ENCODE measurements at regions not wholly inside any gene's neighbourhood (a gene's known extent, or its start where the extent isn't known, plus 50 kb on each side); places are given as distances from the start of the nearest gene placed in this dataset.
"Not testable (repeated sequence)": the region's sequence is repeated elsewhere in the genome, so short reads cannot be mapped to it uniquely, and the experiment has no call there.

DNA sequence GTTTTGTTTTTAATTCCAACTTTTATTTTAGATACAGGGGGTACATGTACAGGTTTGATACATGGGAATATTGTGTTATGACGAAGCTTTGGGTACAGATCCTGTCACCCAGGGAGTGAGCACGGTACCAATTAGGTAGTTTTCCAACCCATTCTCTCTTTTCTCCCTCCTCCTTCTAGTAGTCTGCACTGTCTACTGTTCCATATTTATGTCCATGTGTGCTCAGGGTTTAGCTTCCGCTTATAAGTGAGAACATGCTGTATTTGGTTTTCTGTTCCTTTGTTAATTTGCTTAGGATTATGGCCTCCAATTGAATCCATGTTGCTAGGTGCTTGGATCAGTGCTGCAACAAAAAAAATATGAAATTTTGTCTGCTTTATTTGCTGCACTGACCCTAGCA, 659.3 kb upstream of the TMEFF2 start:
- DNase-seq (ENCODE audit: low spot score), result no peak

DNA sequence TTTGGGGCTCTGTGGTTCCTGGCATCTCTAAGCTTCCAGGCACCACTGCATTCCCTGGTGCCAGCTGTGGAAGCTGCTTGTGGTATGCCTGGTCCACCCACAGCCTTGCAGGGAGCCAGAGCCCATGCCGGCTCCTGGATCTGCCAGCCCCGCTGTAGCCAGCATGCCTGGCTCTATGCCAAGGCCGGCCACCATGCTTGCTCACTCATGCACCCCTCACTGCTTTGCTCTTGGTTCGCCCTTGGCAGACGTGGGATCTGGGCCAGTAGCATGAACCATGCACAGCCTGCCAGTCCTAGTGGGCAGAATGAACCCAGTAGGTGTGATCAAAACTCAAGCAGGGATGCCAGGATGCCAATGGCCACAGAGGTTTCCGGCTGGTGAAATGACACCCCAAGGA, 634.2 kb upstream of the TMEFF2 start:
- DNase-seq (ENCODE audit: low spot score), result no peak

DNA sequence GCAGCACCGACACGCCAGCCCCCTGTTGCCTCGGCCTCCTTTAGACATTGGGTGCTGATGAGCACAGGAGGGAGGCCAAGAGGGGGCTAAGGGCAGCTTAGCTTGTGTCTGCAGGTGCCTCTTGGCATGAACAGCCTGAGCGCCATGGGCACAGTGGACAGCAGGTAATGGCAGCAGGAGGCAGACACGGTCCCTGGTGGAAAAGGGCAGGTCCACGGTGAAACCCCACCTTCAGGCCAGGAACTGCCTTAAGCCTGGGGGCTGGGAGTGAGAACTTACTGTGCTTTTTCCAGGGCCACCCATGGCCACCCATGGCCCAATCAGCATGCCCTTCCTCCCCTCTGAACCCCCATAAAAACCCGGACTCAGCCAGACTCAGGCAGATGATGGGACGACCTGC, 633.4 kb upstream of the TMEFF2 start:
- no peak for DNase-seq (ENCODE audit: low spot score)

DNA sequence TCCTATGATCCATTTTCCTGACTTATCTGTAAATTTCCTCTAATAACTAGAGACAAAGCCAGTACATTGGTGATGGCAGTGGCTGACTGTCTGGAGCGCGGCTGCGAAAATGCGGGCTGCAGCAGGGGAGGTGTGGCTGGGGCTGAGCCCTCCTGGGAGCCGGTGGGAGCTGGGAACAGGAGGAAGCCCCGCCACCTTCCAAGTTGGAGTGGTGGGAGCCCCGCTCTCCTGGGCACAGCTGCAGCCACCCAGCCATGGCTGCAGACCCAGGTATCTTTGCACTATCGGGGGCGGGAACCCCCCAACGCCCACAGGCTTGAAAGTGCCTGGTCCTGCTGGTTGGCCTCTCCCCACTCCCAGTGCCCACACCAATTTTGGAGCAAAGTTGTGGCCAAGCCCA, 633.0 kb upstream of the TMEFF2 start:
- DNase-seq (ENCODE audit: low spot score), result no peak

DNA sequence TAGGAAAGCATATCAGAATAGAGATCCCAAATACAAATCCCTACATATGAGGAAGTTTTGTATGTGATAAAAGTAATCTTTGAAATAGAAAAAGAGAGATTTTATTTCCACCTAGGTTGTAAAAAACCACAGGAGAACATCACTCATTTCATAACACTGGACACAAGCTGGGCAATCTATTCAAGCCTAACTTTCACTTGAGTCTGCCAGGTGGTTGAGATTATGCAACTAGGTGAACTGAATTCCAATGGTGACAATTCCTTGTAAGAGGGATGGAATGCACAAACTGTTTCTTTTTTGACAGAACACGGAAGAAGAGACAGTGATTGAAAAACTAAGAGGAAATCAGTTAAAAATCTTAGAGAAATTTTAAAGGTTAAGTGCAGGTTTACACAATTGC, 619.6 kb upstream of the TMEFF2 start:
- DNase-seq (ENCODE audit: low spot score), result no peak

DNA sequence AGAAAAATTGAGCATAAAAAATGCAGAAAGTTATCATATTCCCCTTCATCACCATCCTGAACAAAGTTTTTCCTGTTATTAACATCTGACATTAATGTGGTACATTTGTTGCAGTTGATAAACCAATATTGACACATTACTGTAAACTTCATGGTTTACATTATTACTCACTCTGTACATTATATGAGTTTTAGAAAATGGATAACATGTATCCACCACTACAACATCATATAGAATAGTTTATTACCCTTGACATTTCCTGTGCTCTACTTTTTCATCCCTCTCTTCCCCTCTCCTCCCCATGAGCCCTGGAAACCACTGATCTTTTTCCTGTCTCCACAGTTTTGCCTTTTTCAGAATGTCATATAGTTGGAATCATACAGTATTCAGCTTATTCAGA, 618.6 kb upstream of the TMEFF2 start:
- DNase-seq (ENCODE audit: low spot score), result no peak

DNA sequence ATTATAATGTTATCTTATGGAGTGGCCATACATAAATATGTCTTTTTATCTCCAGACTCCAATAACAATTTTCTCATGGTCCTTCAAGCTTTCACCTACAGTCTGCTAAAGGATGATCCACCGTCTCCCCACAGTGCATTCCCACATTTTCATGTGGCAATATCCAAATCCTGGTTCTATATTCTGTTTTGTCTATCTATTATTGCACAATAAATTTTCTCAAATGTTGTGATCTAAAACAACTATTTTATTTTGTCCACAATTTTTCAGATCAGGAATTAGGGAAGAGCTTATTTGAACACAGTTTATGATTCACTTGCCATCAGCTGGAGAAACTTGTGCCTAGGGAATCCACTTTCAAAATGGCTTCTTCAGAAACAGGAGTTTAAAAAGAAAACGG, 614.4 kb upstream of the TMEFF2 start:
- no peak for DNase-seq (ENCODE audit: low spot score)

DNA sequence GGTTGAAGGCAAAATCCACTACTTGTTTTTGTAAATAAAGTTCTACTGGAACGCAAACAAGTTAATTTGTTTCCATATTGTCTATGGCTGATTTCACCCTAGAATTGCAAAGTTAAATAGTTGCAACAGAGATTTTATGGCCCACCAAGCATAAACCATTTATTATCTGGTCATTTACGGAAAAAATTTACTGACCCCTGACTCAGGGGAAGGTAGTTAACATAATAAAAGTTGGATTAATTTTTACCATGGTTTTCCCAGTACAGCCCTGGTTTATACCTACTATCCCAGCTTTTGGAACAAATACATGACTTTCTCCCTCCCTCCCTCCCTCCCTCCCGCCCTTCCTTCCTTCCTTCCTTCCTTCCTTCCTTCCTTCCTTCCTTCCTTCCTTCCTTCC, 588.9 kb upstream of the TMEFF2 start:
- DNase-seq (ENCODE audit: low spot score), result no peak

DNA sequence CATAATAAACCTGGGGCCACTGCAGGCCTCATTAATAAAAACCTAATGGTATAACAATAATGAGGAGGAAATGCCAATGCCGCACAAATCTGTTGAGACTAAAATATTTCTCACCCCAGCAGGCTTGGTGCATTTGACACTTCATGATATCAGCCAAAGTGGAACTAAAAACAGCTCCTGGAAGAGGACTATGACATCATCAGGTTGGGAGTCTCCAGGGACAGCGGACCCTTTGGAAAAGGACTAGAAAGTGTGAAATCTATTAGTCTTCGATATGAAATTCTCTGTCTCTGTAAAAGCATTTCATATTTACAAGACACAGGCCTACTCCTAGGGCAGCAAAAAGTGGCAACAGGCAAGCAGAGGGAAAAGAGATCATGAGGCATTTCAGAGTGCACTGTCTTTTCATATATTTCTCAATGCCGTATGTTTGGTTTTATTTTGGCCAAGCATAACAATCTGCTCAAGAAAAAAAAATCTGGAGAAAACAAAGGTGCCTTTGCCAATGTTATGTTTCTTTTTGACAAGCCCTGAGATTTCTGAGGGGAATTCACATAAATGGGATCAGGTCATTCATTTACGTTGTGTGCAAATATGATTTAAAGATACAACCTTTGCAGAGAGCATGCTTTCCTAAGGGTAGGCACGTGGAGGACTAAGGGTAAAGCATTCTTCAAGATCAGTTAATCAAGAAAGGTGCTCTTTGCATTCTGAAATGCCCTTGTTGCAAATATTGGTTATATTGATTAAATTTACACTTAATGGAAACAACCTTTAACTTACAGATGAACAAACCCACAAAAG, 580.9 kb upstream of the TMEFF2 start:
- DNase-seq (ENCODE audit: low spot score), result no peak

DNA sequence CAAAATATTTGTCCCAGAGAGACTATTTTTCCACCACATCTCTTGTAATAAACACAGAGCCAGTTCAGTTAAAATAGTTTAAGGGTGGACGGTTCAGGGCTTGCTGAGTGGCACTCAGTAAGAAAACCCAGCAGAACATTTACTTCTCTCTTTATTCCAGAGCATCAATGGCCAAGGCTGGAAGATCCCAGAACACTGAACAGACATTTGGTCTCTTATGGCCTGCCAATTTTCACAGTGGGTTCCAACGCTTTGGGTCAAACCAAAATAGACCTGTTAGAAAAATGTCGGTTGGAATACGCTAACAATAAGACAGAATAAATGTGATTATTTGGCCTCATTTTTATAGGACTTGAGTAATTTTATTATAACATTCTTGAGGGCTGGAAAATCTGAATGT, 580.3 kb upstream of the TMEFF2 start:
- DNase-seq (ENCODE audit: low spot score), result no peak

DNA sequence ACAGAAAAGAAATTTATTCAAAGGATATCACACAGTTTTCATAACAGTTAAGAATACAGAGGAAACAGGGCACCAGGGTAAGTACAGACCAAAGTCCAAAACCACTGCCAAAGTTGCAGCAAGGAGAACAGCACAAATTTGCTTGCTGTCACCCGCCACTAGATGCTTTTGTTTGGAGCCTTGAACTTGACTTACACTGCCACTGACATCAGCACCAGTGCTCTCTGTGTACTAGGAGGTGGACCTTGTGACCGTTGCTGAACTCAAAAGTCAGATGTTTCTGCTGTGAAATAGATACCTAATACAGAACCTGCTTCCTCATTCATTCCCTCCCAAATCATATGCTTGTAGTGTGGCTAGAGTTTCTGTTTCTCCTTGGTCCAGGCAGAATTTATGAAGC, 578.3 kb upstream of the TMEFF2 start:
- no peak for DNase-seq (ENCODE audit: low spot score)

DNA sequence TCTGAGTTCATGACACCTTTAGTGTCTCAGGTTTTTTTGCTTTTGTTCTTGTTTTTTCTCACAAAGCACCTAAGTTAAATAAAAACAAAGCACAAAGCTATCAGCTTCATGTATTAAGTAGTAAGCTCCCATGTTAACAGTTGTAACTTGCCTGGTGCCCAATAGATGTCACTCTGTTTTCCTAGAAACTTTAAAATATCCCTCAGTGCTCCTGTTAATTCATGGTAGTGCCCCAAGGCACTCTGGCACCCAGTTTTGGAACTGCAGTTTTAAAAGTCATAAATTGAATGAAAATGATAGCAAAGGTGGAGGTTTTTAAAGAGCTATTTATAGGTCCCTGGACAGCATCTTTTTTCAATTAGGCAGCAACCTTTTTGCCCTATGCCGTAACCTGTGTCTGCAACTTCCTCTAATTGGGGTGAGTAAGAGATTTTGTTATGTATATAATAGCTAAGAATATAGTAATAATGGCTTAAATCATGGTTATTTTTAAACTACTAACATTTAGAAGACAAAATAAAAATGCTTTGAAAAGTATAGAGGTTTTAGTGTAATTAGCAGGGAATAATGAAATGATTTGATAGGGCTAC, 555.0 kb upstream of the TMEFF2 start:
- peak; percentile 51 for DNase-seq (ENCODE audit: low spot score)

DNA sequence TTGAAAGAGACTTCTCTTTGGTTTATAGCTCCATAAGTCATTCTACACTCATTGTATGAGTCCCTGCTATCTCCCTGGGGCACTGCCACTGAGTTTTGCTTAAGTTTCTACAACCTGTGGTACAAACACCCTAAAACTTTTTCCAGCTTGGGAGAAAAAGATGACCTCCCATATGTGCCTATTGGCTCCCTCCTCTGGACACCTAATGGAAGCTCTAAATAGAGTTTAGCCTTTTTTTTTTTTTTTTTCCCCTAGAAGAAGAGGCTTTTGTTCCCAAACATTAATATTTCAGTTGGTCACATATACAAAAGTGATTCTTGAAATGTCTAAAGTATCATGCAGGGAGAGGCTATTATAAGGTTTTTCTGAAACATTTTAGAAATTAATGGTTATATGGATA, 547.2 kb upstream of the TMEFF2 start:
- DNase-seq (ENCODE audit: low spot score), result peak; percentile 27

DNA sequence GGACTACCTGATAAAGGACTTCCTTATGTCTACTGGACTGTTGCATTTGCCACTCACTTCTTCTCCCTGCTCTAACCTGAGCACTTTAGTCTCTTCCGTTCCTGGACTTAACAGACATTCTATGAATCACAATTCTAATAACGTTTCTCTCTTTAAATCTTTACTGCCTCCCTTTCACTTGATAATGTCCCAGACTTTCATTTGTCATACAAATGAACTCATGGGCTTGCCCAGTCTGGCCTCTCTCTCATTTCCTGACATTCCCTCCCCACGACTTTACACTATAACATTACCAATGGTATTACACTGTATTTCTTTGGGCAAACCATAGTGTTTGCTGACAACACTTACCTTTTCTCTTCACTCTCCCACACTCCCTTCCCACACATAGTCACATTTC, 540.7 kb upstream of the TMEFF2 start:
- no peak for DNase-seq (ENCODE audit: low spot score)

DNA sequence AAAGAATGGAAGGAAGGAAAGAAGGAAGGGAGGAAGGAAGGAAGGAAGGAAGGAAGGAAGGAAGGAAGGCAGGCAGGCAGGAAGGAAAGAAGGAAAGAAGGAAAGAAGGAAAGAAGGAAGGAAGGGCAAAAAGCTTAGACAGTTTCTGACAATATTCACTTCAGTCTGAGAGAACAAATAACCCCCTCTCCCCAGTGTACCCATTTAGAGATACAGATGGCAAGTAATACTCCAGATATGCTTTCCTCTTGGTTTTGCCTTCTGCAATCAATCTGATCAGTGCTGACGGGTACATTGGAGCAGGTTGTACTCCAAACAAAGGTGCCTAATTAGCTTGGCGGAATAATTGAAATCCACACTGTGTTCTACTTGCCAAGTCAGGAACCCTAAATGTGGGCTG, 534.6 kb upstream of the TMEFF2 start:
- no peak for DNase-seq (ENCODE audit: low spot score)

DNA sequence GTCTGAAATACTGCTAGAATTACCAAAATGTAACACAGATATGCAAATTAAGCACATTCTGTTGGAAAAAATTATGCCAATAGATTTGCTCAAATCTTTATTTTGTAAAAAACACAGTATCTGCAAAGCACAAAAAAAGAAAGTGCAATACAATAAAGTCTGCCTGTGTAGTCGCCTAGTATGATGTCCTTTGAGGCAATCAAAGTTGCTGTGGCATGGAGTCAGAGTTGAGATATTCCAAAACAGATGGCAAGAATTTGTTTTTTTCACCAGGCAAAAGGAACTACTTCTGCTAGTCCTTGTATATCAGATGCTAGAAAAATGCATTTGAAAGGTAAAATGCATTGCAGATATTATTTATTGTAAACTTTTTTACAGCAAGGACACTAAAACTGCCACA, 531.3 kb upstream of the TMEFF2 start:
- DNase-seq (ENCODE audit: low spot score), result no peak

DNA sequence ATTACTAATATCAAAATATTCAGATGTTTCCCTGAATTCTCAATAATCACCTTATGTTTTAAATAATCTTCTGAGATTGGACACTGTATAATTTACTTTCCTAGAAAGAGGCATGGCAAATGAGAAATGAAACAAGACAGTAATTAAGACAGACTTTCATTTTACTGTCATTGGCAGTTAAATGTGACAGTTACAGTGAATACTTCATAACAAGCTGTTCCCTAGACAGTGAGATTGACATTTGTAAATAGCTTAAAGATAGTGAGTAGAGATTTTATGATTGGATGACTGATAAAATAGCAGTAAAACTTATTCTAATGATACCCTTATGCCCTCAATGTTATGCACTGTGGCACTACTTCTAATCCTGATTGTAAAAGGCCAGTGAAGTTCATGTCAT, 524.9 kb upstream of the TMEFF2 start:
- DNase-seq (ENCODE audit: low spot score), result no peak

DNA sequence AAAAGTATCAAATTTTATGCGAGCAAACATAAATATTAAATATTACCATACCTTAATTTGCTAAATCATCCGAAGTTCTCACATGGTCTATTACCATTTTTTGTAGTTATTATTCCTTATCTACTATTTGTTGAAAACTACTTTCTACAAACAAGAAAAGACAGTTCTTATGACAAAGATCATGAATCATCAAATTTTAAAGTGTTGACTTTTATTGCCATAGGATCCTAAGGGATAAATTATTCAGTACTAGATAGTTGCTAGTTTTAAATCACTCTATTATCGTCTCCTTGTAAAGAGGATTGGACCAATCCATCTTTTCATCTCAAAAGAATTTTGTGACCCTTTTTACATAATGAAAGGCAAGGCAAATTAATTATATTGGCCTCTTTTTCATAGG, 523.6 kb upstream of the TMEFF2 start:
- no peak for DNase-seq (ENCODE audit: low spot score)

DNA sequence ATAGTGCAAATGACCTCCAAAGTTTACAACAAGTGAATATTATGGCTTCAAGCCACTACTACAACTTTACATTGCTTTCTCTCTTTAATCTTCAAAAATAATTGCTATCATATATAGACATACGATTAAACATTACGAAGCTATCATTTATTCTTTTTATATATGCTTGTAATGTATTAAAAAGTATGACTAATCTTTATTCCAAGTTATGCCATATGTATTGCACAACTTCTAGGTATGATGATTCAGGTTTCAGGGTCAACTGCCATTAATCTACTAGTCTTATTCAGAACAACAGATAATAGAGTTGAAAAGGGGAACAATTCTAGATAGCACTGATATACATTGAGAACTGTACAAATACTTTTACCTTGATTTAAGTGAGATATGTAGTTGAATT, 506.2 kb upstream of the TMEFF2 start:
- DNase-seq (ENCODE audit: low spot score), result no peak

DNA sequence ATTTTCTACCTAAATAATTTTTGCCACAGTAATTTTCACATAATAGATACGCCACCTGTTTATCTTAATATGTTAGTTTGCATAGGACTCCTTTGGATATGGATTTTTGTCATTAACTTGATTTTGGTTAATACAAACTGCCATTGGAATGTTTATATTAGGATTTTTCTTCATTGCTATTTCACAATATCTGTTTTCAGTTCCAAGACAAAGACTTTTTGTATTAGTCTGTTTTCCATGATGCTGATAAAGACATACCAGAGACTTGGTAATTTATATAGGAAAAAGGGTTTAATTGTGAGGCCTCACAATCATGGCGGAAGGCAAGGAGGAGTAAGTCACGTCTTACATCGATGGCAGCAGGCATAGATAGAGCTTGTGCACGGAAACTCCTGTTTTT, 503.1 kb upstream of the TMEFF2 start:
- DNase-seq (ENCODE audit: low spot score), result no peak

DNA sequence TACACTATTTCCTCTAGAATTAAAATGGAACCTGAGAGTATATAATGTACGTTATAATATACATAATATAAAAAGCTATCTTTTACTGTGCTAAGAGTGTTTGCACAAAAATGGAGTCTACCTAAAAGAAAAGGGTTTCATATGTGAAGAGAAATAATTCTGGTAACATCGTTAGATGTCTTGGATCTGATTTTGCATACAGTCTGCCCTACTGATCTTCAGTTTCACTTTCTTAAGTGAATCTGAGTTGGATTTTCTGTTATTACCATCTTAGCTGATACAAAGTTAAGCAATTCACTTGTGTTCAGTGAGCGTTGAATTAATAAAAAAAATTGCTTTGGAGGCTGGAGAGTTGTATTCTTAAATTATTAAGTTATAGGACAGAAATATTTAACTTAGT, 502.1 kb upstream of the TMEFF2 start:
- DNase-seq (ENCODE audit: low spot score), result peak; percentile 35

DNA sequence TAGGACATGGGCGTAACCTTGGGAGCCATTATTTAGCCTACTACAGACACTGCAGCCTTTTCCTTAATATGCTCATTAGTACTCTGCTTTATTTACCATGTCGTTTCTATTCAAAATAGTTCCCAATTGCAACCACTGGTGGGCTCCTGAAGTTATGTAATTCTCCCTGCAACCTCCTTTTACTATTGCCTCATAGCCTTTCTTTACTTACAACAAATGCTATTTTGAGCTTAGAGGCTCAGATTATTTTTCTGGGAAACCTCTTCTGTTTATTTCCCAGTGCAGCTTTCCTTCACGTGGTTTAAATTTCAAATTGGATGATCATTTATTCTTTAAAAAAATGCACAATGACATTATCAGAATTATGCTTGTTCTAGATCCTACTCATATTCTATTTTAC, 492.3 kb upstream of the TMEFF2 start:
- no peak for DNase-seq (ENCODE audit: low spot score)

DNA sequence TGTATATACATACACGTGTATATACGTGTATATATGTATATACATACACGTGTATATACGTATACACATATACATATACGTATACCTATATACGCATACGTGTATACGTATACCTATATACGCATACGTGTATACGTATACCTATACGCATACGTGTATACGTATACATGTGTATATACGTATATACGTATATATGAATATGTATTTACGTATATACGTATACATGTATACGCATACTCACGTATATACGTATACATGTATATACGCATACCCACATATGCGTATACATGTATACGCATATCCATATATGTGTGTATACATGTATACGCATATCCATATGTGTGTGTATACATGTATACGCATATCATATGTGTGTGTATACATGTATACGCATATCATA, 487.8 kb upstream of the TMEFF2 start:
- not testable (repeated sequence) for DNase-seq (ENCODE audit: low spot score)

DNA sequence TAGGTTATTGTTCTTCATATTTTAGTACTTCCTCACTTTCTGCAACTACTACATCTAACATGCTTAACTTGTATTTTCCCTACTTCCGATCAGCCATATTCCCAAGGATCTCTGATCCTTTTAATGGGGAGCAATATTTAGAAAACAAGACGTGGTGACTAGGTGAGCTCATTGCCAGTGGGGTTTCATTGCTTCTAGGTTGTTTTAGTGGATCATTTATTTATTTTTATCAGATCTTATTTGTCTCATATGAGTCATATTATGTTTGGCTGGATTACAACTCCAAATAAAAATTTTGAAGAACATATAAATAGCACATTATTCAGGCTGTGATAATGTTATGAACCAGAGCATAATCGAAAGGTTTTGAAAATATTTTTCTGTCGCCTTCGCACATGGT, 480.9 kb upstream of the TMEFF2 start:
- peak; percentile 8 for DNase-seq (ENCODE audit: low spot score)
